Right atrium auricular region (tissue), 2 donors: ENCODE measurements at regions not wholly inside any gene's neighbourhood (a gene's known extent, or its start where the extent isn't known, plus 50 kb on each side); places are given as distances from the start of the nearest gene placed in this dataset.
A peak's percentile ranks its signal among the peaks of the same experiment; 100 is the strongest.

Experiments used
- DNase-seq: peaks from one replicate; pipeline ENCODE4 v3.0.0-alpha.2; 2019; ENCODE audit warnings: low spot score
- H3K27ac ChIP-seq, 2 donors: fragments of 200-600 bp; sonication (generic); 1 replicate in 1 of 2; 2 replicates in 1 of 2; pipeline ENCODE4 v1.5.1; 2016 to 2019
- H3K27me3 ChIP-seq, 2 donors: fragments of 200-600 bp; sonication (generic); one replicate each; pipeline versions ENCODE4 v1.5.1 to v1.6.0; 2017 to 2019
- H3K36me3 ChIP-seq: fragments of 200-600 bp; sonication (generic); one replicate; pipeline ENCODE4 v1.5.1; 2016
- H3K4me1 ChIP-seq, 2 donors: fragments of 200-600 bp; sonication (generic); one replicate each; pipeline versions ENCODE4 v1.5.1 to v1.6.0; 2017 to 2019
- H3K4me3 ChIP-seq, 2 donors: fragments of 200-600 bp; sonication (generic); 1 replicate in 1 of 2; 2 replicates in 1 of 2; pipeline ENCODE4 v1.5.1; 2017 to 2019; ENCODE audit warnings: mild to moderate bottlenecking in 1 of 2, moderate library complexity in 1 of 2
- H3K9me3 ChIP-seq, 2 donors: fragments of 200-600 bp; sonication (generic); one replicate each; pipeline ENCODE4 v1.5.1; 2019
- TF ChIP-seq, protein P1 (sequence below), 2 donors: fragments of 200-600 bp; sonication (generic); IDR thresholded peaks; one replicate each; pipeline ENCODE4 v1.5.1; 2019; ENCODE audit warnings: antibody characterized with exemption in 2 of 2

GRCh38 chrX:36803151-36803550, 205.0 kb upstream of the FAM47C start:
- TF ChIP-seq, protein P1, sequence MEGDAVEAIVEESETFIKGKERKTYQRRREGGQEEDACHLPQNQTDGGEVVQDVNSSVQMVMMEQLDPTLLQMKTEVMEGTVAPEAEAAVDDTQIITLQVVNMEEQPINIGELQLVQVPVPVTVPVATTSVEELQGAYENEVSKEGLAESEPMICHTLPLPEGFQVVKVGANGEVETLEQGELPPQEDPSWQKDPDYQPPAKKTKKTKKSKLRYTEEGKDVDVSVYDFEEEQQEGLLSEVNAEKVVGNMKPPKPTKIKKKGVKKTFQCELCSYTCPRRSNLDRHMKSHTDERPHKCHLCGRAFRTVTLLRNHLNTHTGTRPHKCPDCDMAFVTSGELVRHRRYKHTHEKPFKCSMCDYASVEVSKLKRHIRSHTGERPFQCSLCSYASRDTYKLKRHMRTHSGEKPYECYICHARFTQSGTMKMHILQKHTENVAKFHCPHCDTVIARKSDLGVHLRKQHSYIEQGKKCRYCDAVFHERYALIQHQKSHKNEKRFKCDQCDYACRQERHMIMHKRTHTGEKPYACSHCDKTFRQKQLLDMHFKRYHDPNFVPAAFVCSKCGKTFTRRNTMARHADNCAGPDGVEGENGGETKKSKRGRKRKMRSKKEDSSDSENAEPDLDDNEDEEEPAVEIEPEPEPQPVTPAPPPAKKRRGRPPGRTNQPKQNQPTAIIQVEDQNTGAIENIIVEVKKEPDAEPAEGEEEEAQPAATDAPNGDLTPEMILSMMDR (IDR thresholded peaks at IDR 0.05) = no peak
- H3K36me3 ChIP-seq = no peaks in the 10 kb centered on the region
- no peaks in the 10 kb centered on the region for H3K4me1 ChIP-seq
- peaks cover 0 to 4% of the 10 kb centered on the region in 2 donors for H3K9me3 ChIP-seq
- no peak overlapping the region for H3K27ac ChIP-seq
- H3K4me3 ChIP-seq = no peak overlapping the region
- DNase-seq = no peak
- no peaks in the 10 kb centered on the region for H3K27me3 ChIP-seq

- Histone ChIP-seq H3K36me3 (no peaks in the 10 kb centered on the region), H3K4me1 (no peaks in the 10 kb centered on the region), H3K27ac (no peak overlapping the region), H3K4me3 (no peak overlapping the region), H3K9me3 (peaks cover 0 to 4% of the 10 kb centered on the region in 2 donors), H3K27me3 (no peaks in the 10 kb centered on the region)
- no peak for DNase-seq
- TF ChIP-seq, protein P1 (IDR thresholded peaks at IDR 0.05) = no peak
These were observed 204.1 kb upstream of the FAM47C start for GRCh38 chrX:36804066-36804465.

DNA sequence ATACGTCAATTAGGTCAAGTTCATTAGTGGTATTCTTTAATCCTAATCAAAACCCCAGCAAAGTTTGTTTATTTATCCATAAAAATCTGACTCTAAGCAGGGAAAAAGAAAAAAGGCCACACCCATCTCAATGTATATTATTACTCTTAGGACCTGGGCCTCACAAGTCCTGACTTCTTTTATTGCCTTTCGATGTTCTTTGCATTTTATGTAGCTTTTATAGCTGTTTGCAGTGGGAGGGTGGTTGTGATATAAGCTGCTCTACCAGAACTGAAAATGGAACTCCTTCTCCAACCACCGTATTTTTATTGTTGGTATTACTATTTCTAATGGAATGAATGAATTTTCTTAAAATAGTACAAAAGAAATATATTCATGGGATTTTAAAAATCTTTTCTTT, 163.3 kb upstream of the FAM47C start:
- Histone ChIP-seq H3K4me1 (no peaks in the 10 kb centered on the region), H3K9me3 (no peaks in the 10 kb centered on the region), H3K4me3 (no peak overlapping the region), H3K27ac (no peak overlapping the region), H3K27me3 (no peaks in the 10 kb centered on the region), H3K36me3 (no peaks in the 10 kb centered on the region)
- TF ChIP-seq, protein P1 (IDR thresholded peaks at IDR 0.05) = no peak
- no peak for DNase-seq

DNA sequence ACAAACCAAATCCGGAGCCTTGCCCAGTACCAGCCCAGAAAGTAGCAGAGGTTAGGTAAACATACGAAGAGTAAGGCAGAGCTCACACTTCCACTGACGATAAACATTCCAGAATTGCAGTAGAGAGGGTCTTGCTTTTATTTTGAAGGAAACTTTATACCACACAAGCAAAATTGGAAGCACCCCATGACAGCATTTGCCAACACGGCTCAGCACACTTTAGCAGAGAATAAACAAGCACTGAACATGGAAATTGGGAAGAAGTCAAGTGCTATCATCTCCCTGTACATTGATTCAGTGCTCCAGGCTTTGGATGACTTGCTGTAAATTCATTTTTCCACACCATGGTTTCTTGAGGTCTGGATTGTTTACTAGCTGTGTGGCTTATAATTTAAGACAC, 160.7 kb upstream of the FAM47C start:
- no peaks in the 10 kb centered on the region for H3K9me3 ChIP-seq
- no peaks in the 10 kb centered on the region for H3K27me3 ChIP-seq
- no peaks in the 10 kb centered on the region for H3K4me1 ChIP-seq
- no peak overlapping the region for H3K27ac ChIP-seq
- no peaks in the 10 kb centered on the region for H3K36me3 ChIP-seq
- H3K4me3 ChIP-seq = no peak overlapping the region
- TF ChIP-seq, protein P1 (IDR thresholded peaks at IDR 0.05) = no peak
- DNase-seq = no peak

GRCh38 chrX:36849407-36849806, 158.8 kb upstream of the FAM47C start:
- no peaks in the 10 kb centered on the region for H3K36me3 ChIP-seq
- no peaks in the 10 kb centered on the region for H3K9me3 ChIP-seq
- TF ChIP-seq, protein P1 (IDR thresholded peaks at IDR 0.05) = no peak
- no peak for DNase-seq
- H3K4me1 ChIP-seq = no peaks in the 10 kb centered on the region
- no peak overlapping the region for H3K4me3 ChIP-seq
- no peaks in the 10 kb centered on the region for H3K27me3 ChIP-seq
- no peak overlapping the region for H3K27ac ChIP-seq

GRCh38 chrX:36856849-36857248, 151.3 kb upstream of the FAM47C start:
- Histone ChIP-seq H3K27me3 (no peaks in the 10 kb centered on the region), H3K9me3 (no peaks in the 10 kb centered on the region), H3K4me3 (no peak overlapping the region), H3K4me1 (no peaks in the 10 kb centered on the region), H3K36me3 (no peaks in the 10 kb centered on the region), H3K27ac (no peak overlapping the region)
- TF ChIP-seq, protein P1 (IDR thresholded peaks at IDR 0.05) = peak in 1 of 2 donors; percentile 16
- no peak for DNase-seq
